Trophoblast cell (in vitro differentiated cells and primary cell): ENCODE measurements at regions not wholly inside any gene's neighbourhood (a gene's known extent, or its start where the extent isn't known, plus 50 kb on each side); places are given as distances from the start of the nearest gene placed in this dataset.
A peak's percentile ranks its signal among the peaks of the same experiment; 100 is the strongest.

Source experiments
- DNase-seq, 2 donors: peaks; one replicate each; pipeline ENCODE4 v3.0.0-alpha.2; 2016
- H2AFZ ChIP-seq: 2 replicates; pipeline ENCODE4 v1.6.1; 2013; ENCODE audit warnings: low read length, moderate library complexity, mild to moderate bottlenecking; ENCODE audit not compliant: insufficient read depth, poor library complexity
- H2AK5ac ChIP-seq: 2 replicates; pipeline ENCODE4 v1.6.1; 2013; ENCODE audit warnings: mild to moderate bottlenecking, low read length
- H2BK120ac ChIP-seq: 2 replicates; pipeline ENCODE4 v1.6.1; 2013; ENCODE audit warnings: low read length, mild to moderate bottlenecking, moderate library complexity; ENCODE audit not compliant: insufficient read depth, poor library complexity
- H2BK12ac ChIP-seq: 2 replicates; pipeline ENCODE4 v1.6.1; 2013; ENCODE audit warnings: mild to moderate bottlenecking, low read length, moderate library complexity
- H2BK5ac ChIP-seq: 2 replicates; pipeline ENCODE4 v1.6.1; 2013; ENCODE audit warnings: low read length, low read depth, moderate library complexity, mild to moderate bottlenecking; ENCODE audit not compliant: poor library complexity
- H3K14ac ChIP-seq: 2 replicates; pipeline ENCODE4 v1.6.1; 2013; ENCODE audit warnings: mild to moderate bottlenecking, low read length
- H3K18ac ChIP-seq: 2 replicates; pipeline ENCODE4 v1.6.1; 2013; ENCODE audit warnings: mild to moderate bottlenecking, low read length
- H3K23ac ChIP-seq: 2 replicates; pipeline ENCODE4 v1.6.1; 2013; ENCODE audit warnings: low read length
- H3K27ac ChIP-seq: 2 replicates; pipeline ENCODE4 v1.5.1; 2013; ENCODE audit warnings: low read depth, mild to moderate bottlenecking, inconsistent platforms, low read length, moderate library complexity
- H3K27me3 ChIP-seq: 2 replicates; pipeline ENCODE4 v1.6.1; 2013; ENCODE audit warnings: inconsistent platforms, mild to moderate bottlenecking, low read length, moderate library complexity; ENCODE audit not compliant: insufficient read depth
- H3K36me3 ChIP-seq, 2 experiments: 1 replicate in 1 of 2; 2 replicates in 1 of 2; pipeline ENCODE4 v1.6.1; 2013; ENCODE audit warnings: low read length in 2 of 2, mild to moderate bottlenecking in 2 of 2, moderate library complexity in 1 of 2; ENCODE audit not compliant: insufficient read depth in 2 of 2, control insufficient read depth in 1 of 2
- H3K4ac ChIP-seq: 2 replicates; pipeline ENCODE4 v1.6.1; 2013; ENCODE audit warnings: low read depth, mild to moderate bottlenecking, low read length, moderate library complexity
- H3K4me1 ChIP-seq, 2 experiments: 1 replicate in 1 of 2; 2 replicates in 1 of 2; pipeline ENCODE4 v1.6.1; 2013; ENCODE audit warnings: low read length in 2 of 2, mild to moderate bottlenecking in 2 of 2, moderate library complexity in 1 of 2; ENCODE audit not compliant: insufficient read depth in 2 of 2, control insufficient read depth in 1 of 2
- H3K4me2 ChIP-seq: 2 replicates; pipeline ENCODE4 v1.6.1; 2013; ENCODE audit warnings: inconsistent platforms, mild to moderate bottlenecking, low read length, moderate library complexity
- H3K4me3 ChIP-seq: 2 replicates; pipeline ENCODE4 v1.5.1; 2013; ENCODE audit warnings: mild to moderate bottlenecking, low read depth, low read length, inconsistent platforms
- H3K79me1 ChIP-seq: one replicate; pipeline ENCODE4 v1.6.1; 2013; ENCODE audit warnings: low read length
- H3K79me2 ChIP-seq: 2 replicates; pipeline ENCODE4 v1.6.1; 2013; ENCODE audit warnings: low read length, mild to moderate bottlenecking; ENCODE audit not compliant: control insufficient read depth, insufficient read depth, poor library complexity
- H3K9ac ChIP-seq: 2 replicates; pipeline ENCODE4 v1.6.1; 2013; ENCODE audit warnings: mild to moderate bottlenecking, low read length
- H3K9me3 ChIP-seq: 2 replicates; pipeline ENCODE4 v1.6.1; 2013; ENCODE audit warnings: low read depth, mild to moderate bottlenecking, control low read depth, inconsistent platforms, low read length; ENCODE audit not compliant: insufficient read depth
- H4K12ac ChIP-seq: 2 replicates; pipeline ENCODE4 v1.6.1; 2013; ENCODE audit warnings: low read depth, mild to moderate bottlenecking, low read length, moderate library complexity
- H4K8ac ChIP-seq: 2 replicates; pipeline ENCODE4 v1.6.1; 2013; ENCODE audit warnings: low read depth, mild to moderate bottlenecking, low read length, moderate library complexity
- H4K91ac ChIP-seq: one replicate; pipeline ENCODE4 v1.6.1; 2013; ENCODE audit warnings: low read depth, mild to moderate bottlenecking, low read length, moderate library complexity
- WGBS: extraction: QIAGEN DNeasy Blood & Tissue Kit; methylation state at CpG from one replicate; pipeline ENCODE4 v1.1.7; 2013; ENCODE audit warnings: missing lambda C conversion rate; ENCODE audit not compliant: insufficient read length, insufficient coverage; ENCODE audit errors: extremely low coverage; 5-methylcytosine and 5-hydroxymethylcytosine counted together

DNA sequence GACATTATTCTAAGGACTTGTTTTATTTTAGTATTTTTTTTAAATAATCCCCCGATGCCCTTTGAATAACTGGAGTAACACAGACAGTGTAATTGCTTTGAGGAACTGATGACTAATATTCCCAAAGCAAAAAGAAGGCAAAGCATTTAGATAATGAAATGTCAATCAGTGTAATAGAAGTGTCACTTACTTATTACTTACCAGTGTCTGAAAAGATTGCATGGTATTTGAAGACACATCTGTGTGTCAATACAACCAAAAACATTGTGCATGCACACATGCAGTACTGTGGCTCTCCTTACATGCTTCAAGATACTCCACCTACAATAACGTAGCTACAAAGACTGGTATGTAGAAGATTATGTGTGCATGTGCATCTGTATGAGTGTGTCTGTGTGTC is 264.0 kb upstream of the ANO5 start:
- H3K14ac ChIP-seq = no peak overlapping the region
- no peaks in the 10 kb centered on the region for H3K36me3 ChIP-seq
- H3K9ac ChIP-seq = no peak overlapping the region
- no CpG with 5 or more reads among the region's 2 CpGs for WGBS
- H3K27me3 ChIP-seq = no peaks in the 10 kb centered on the region
- no peak overlapping the region for H2BK5ac ChIP-seq
- H3K4me3 ChIP-seq = no peak overlapping the region
- H3K27ac ChIP-seq = no peak overlapping the region
- H3K23ac ChIP-seq = peak overlapping the region; percentile 4
- H3K79me1 ChIP-seq = no peaks in the 10 kb centered on the region
- no peak overlapping the region for H2BK12ac ChIP-seq
- no peaks in the 10 kb centered on the region for H3K4me1 ChIP-seq
- H3K18ac ChIP-seq = no peak overlapping the region
- H4K8ac ChIP-seq = no peak overlapping the region
- H3K79me2 ChIP-seq = no peaks in the 10 kb centered on the region
- no peak overlapping the region for H3K4ac ChIP-seq
- H2BK120ac ChIP-seq = no peak overlapping the region
- H2AFZ ChIP-seq = no peak overlapping the region
- H3K9me3 ChIP-seq = no peaks in the 10 kb centered on the region
- H4K91ac ChIP-seq = no peak overlapping the region
- no peak for DNase-seq
- no peak overlapping the region for H3K4me2 ChIP-seq
- no peak overlapping the region for H4K12ac ChIP-seq
- no peak overlapping the region for H2AK5ac ChIP-seq

DNA sequence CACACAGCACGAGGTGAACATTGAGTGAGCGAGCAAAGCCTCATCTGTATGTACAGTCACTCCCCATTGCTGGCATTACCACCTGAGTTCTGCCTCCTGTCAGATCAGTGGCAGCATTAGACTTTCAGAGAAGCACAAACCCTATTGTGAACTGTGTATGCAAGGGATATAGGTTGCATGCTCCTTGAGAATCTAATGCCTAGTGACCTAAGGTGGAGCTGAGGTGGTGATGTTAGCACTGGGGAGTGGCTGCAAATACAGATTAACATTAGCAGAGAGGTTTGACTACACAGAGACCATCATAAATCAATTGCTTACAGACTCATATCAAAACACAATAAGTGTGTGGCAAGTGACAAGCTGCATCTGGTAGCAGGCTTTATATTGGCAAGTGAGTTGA is 262.5 kb upstream of the ANO5 start:
- WGBS = no CpG with 5 or more reads among the region's 2 CpGs
- no peak for DNase-seq
- H3K27me3 ChIP-seq = no peaks in the 10 kb centered on the region
- H3K23ac ChIP-seq = no peak overlapping the region
- no peak overlapping the region for H3K9ac ChIP-seq
- H3K79me2 ChIP-seq = no peaks in the 10 kb centered on the region
- no peak overlapping the region for H3K4ac ChIP-seq
- no peak overlapping the region for H4K8ac ChIP-seq
- no peak overlapping the region for H2BK12ac ChIP-seq
- no peak overlapping the region for H2AK5ac ChIP-seq
- no peak overlapping the region for H3K18ac ChIP-seq
- no peak overlapping the region for H2AFZ ChIP-seq
- no peak overlapping the region for H3K4me2 ChIP-seq
- no peaks in the 10 kb centered on the region for H3K4me1 ChIP-seq
- no peak overlapping the region for H3K4me3 ChIP-seq
- no peaks in the 10 kb centered on the region for H3K79me1 ChIP-seq
- H3K14ac ChIP-seq = no peak overlapping the region
- no peaks in the 10 kb centered on the region for H3K36me3 ChIP-seq
- no peak overlapping the region for H4K91ac ChIP-seq
- H3K27ac ChIP-seq = no peak overlapping the region
- no peak overlapping the region for H2BK5ac ChIP-seq
- H4K12ac ChIP-seq = no peak overlapping the region
- H3K9me3 ChIP-seq = no peaks in the 10 kb centered on the region
- H2BK120ac ChIP-seq = no peak overlapping the region

GRCh38 chr11:21931436-21932101 is 261.3 kb upstream of the ANO5 start:
- no peaks in the 10 kb centered on the region for H3K9me3 ChIP-seq
- H3K79me1 ChIP-seq = no peaks in the 10 kb centered on the region
- no peak overlapping the region for H3K9ac ChIP-seq
- H2AFZ ChIP-seq = no peak overlapping the region
- no peak overlapping the region for H3K14ac ChIP-seq
- H4K12ac ChIP-seq = no peak overlapping the region
- H4K91ac ChIP-seq = no peak overlapping the region
- DNase-seq = peak in 1 of 2 donors; percentile 5
- H2BK5ac ChIP-seq = no peak overlapping the region
- no peak overlapping the region for H2BK120ac ChIP-seq
- H3K4me1 ChIP-seq = no peaks in the 10 kb centered on the region
- no peaks in the 10 kb centered on the region for H3K79me2 ChIP-seq
- H3K27me3 ChIP-seq = no peaks in the 10 kb centered on the region
- WGBS = no CpG with 5 or more reads among the region's 11 CpGs
- H4K8ac ChIP-seq = no peak overlapping the region
- H3K4ac ChIP-seq = no peak overlapping the region
- no peak overlapping the region for H3K18ac ChIP-seq
- no peak overlapping the region for H3K4me3 ChIP-seq
- no peak overlapping the region for H3K23ac ChIP-seq
- no peak overlapping the region for H2BK12ac ChIP-seq
- no peak overlapping the region for H3K4me2 ChIP-seq
- no peak overlapping the region for H2AK5ac ChIP-seq
- no peaks in the 10 kb centered on the region for H3K36me3 ChIP-seq
- no peak overlapping the region for H3K27ac ChIP-seq

DNA sequence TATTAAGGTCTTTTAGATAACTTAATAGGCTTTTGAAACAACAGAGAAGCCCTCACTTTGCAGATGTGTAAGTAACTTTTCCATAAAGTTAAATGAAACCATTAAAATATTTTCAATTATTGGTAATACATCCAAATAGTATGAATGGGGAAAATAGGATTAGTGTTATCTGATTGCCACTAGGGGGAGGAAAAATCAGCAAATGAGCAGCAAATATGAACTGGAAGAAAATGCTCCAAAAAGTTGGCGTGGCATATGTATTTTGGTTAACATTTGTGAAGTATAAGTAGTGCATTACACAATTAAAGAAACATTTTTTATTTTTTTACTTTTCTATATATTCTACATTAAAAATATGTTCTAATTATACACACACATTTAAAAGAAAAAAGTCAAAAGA is 259.8 kb upstream of the ANO5 start:
- Histone ChIP-seq H3K9ac (no peak overlapping the region), H4K12ac (no peak overlapping the region), H3K4me2 (no peak overlapping the region), H3K36me3 (no peaks in the 10 kb centered on the region), H4K8ac (no peak overlapping the region), H3K18ac (no peak overlapping the region), H3K23ac (no peak overlapping the region), H3K9me3 (no peaks in the 10 kb centered on the region), H2AFZ (no peak overlapping the region), H3K4me1 (no peaks in the 10 kb centered on the region), H3K4ac (no peak overlapping the region), H3K14ac (no peak overlapping the region), H3K27ac (no peak overlapping the region), H2BK12ac (no peak overlapping the region), H4K91ac (no peak overlapping the region), H2BK120ac (no peak overlapping the region), H2BK5ac (no peak overlapping the region), H3K79me2 (no peaks in the 10 kb centered on the region), H2AK5ac (no peak overlapping the region), H3K27me3 (no peaks in the 10 kb centered on the region), H3K79me1 (no peaks in the 10 kb centered on the region), H3K4me3 (no peak overlapping the region)
- WGBS = no CpG with 5 or more reads among the region's 1 CpG
- DNase-seq = peak in 1 of 2 donors; percentile 14
